ENCODE measurements at regions not wholly inside any gene's neighbourhood (a gene's known extent, or its start where the extent isn't known, plus 50 kb on each side); places are given as distances from the start of the nearest gene placed in this dataset.

GRCh38 chr11:35088676-35089075 is 50.3 kb upstream of the CD44 start:
- Histone ChIP-seq H3K79me2 (ENCODE audit: insufficient read depth, low read length) (no peaks in the 10 kb centered on the region), H3K4me3 (ENCODE audit: low read length, poor library complexity, severe bottlenecking) (no peak overlapping the region)

More at GRCh38 chr11:35088676-35089075, 50.3 kb upstream of the CD44 start:
- Histone ChIP-seq H3K27me3 (ENCODE audit: insufficient read depth, low read length, poor library complexity, severe bottlenecking) (no peaks in the 10 kb centered on the region), H2AFZ (ENCODE audit: low read length) (no peak overlapping the region), H3K4me2 (ENCODE audit: low read depth, low read length, poor library complexity, severe bottlenecking) (no peak overlapping the region), H3K9me2 (replicated peaks; ENCODE audit: low read depth, low read length) (no peaks in the 10 kb centered on the region), H4K20me1 (ENCODE audit: insufficient read depth, low read length, poor library complexity, severe bottlenecking) (no peaks in the 10 kb centered on the region), H3F3A (ENCODE audit: low read depth) (no peaks in the 10 kb centered on the region), H3K9ac (ENCODE audit: low read depth, low read length, poor library complexity, severe bottlenecking) (no peak overlapping the region), H3K4me1 (ENCODE audit: insufficient read depth, low read length, poor library complexity, severe bottlenecking) (peaks cover 22% of the 10 kb centered on the region), H3K36me3 (ENCODE audit: insufficient read depth, low read length) (no peaks in the 10 kb centered on the region), H3K9me3 (ENCODE audit: insufficient read depth, low read depth, low read length) (no peaks in the 10 kb centered on the region)
- TF ChIP-seq CTCF (conservative IDR thresholded peaks at IDR 0.05; ENCODE audit: low read length) = no peak
- TF ChIP-seq EZH2phosphoT487 (IDR thresholded peaks at IDR 0.05; ENCODE audit: borderline replicate concordance) = no peak

All from Loucy (cell line).